PC-9 (cell line): ENCODE measurements at regions not wholly inside any gene's neighbourhood (a gene's known extent, or its start where the extent isn't known, plus 50 kb on each side); places are given as distances from the start of the nearest gene placed in this dataset.

Experiments
- EZH2 ChIP-seq: fragments of 200-600 bp; sonication (generic); IDR thresholded peaks from 2 replicates; pipeline ENCODE4 v1.8.0; 2017; ENCODE audit warnings: antibody characterized with exemption, low read depth
- TF ChIP-seq, protein P1 (sequence below): fragments of 200-600 bp; sonication (generic); conservative IDR thresholded peaks from 2 replicates; pipeline ENCODE4 v1.6.1; 2017; ENCODE audit warnings: mixed run types, antibody characterized with exemption, mild to moderate bottlenecking, moderate library complexity

DNA sequence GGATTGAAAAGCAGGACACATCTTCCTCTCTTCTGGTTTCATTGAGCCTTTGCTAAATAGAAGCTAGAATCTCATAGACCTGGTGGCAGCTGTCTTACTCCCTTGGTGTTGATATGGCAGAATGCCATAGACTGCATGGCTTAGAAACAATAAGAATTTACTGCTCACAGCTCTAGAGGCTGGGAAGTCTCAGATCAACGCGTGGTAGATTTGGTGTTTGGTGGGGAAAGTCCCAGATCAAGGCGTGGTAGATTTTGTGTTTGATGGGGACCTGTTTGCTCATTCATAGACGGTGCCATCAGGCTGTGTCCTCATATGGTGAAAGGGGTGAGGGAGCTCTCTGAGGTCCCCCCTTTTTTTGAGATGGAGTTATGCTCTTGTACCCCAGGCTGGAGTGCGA, 57.6 kb upstream of the PPP2R3B start:
- TF ChIP-seq, protein P1, sequence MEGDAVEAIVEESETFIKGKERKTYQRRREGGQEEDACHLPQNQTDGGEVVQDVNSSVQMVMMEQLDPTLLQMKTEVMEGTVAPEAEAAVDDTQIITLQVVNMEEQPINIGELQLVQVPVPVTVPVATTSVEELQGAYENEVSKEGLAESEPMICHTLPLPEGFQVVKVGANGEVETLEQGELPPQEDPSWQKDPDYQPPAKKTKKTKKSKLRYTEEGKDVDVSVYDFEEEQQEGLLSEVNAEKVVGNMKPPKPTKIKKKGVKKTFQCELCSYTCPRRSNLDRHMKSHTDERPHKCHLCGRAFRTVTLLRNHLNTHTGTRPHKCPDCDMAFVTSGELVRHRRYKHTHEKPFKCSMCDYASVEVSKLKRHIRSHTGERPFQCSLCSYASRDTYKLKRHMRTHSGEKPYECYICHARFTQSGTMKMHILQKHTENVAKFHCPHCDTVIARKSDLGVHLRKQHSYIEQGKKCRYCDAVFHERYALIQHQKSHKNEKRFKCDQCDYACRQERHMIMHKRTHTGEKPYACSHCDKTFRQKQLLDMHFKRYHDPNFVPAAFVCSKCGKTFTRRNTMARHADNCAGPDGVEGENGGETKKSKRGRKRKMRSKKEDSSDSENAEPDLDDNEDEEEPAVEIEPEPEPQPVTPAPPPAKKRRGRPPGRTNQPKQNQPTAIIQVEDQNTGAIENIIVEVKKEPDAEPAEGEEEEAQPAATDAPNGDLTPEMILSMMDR, result no peak
- no peak for TF ChIP-seq EZH2
